GM18867 (cell line): ENCODE measurements at regions not wholly inside any gene's neighbourhood (a gene's known extent, or its start where the extent isn't known, plus 50 kb on each side); places are given as distances from the start of the nearest gene placed in this dataset.

Source experiments
- ATAC-seq: cut with Tn5 transposase; IDR thresholded peaks from one replicate; pipeline ENCODE4 v1.9.1; 2021; ENCODE audit warnings: mild to moderate bottlenecking, moderate library complexity; ENCODE audit not compliant: unreplicated experiment

GRCh38 chr7:8931906-8932646 is 498.7 kb downstream of the NXPH1 start:
- ATAC-seq: no peak

- no peak for ATAC-seq
These were observed 499.3 kb downstream of the NXPH1 start for GRCh38 chr7:8932751-8933150.

- ATAC-seq: no peak
These were observed 503.8 kb downstream of the NXPH1 start for GRCh38 chr7:8937204-8937603.

- no peak for ATAC-seq
These were observed 504.8 kb downstream of the NXPH1 start for GRCh38 chr7:8938044-8938805.

- ATAC-seq: no peak
These were observed 506.0 kb downstream of the NXPH1 start for GRCh38 chr7:8939446-8939845.

- no peak for ATAC-seq
These were observed 530.3 kb downstream of the NXPH1 start for GRCh38 chr7:8963722-8964121.

GRCh38 chr7:8965177-8965576 is 531.8 kb downstream of the NXPH1 start:
- ATAC-seq: no peak

GRCh38 chr7:8973601-8974000 is 540.2 kb downstream of the NXPH1 start:
- ATAC-seq: no peak

- no peak for ATAC-seq
These were observed 542.3 kb downstream of the NXPH1 start for GRCh38 chr7:8975681-8976080.

GRCh38 chr7:8982338-8982992 is 549.1 kb downstream of the NXPH1 start:
- no peak for ATAC-seq

GRCh38 chr7:8985255-8985654 is 551.8 kb downstream of the NXPH1 start:
- ATAC-seq: no peak

GRCh38 chr7:8988267-8988666 is 554.9 kb downstream of the NXPH1 start:
- ATAC-seq: no peak

- ATAC-seq: no peak
These were observed 557.8 kb downstream of the NXPH1 start for GRCh38 chr7:8991159-8991558.

- ATAC-seq: no peak
These were observed 565.4 kb downstream of the NXPH1 start for GRCh38 chr7:8998762-8999161.

- no peak for ATAC-seq
These were observed 580.5 kb downstream of the NXPH1 start for GRCh38 chr7:9013940-9014339.

- no peak for ATAC-seq
These were observed 583.9 kb downstream of the NXPH1 start for GRCh38 chr7:9017286-9017685.

- ATAC-seq: no peak
These were observed 589.0 kb downstream of the NXPH1 start for GRCh38 chr7:9022456-9022855.

- ATAC-seq: no peak
These were observed 590.4 kb downstream of the NXPH1 start for GRCh38 chr7:9023675-9024294.

- ATAC-seq: no peak
These were observed 592.7 kb downstream of the NXPH1 start for GRCh38 chr7:9026121-9026520.

GRCh38 chr7:9028012-9028411 is 594.6 kb downstream of the NXPH1 start:
- ATAC-seq: no peak
